ENCODE measurements at regions not wholly inside any gene's neighbourhood (a gene's known extent, or its start where the extent isn't known, plus 50 kb on each side); places are given as distances from the start of the nearest gene placed in this dataset.
"Not testable (repeated sequence)": the region's sequence is repeated elsewhere in the genome, so short reads cannot be mapped to it uniquely, and the experiment has no call there.

GRCh38 chrX:93404121-93404520 lies 269.3 kb downstream of the NAP1L3 start:
- Histone ChIP-seq H3K27me3 (no peaks in the 10 kb centered on the region), H3K4me1 (no peaks in the 10 kb centered on the region), H3K4me3 (no peak overlapping the region), H3K9me3 (peaks cover 0 to 10% (median 0%) of the 10 kb centered on the region in 4 donors), H3K36me3 (no peaks in the 10 kb centered on the region), H3K27ac (no peak overlapping the region)
- WGBS, 2 donors, result 93 to 100% methylated on average over 2 to 3 of the region's 3 CpGs
- DNase-seq, result no peak
- no peak for ATAC-seq (ENCODE audit: low FRiP score in 2 of 2)
- TF ChIP-seq EP300 (IDR thresholded peaks at IDR 0.05) (no peak), POLR2AphosphoS5 (IDR thresholded peaks at IDR 0.05) (no peak), POLR2A (IDR thresholded peaks at IDR 0.05) (no peak), CTCF (IDR thresholded peaks at IDR 0.05) (no peak)

DNA sequence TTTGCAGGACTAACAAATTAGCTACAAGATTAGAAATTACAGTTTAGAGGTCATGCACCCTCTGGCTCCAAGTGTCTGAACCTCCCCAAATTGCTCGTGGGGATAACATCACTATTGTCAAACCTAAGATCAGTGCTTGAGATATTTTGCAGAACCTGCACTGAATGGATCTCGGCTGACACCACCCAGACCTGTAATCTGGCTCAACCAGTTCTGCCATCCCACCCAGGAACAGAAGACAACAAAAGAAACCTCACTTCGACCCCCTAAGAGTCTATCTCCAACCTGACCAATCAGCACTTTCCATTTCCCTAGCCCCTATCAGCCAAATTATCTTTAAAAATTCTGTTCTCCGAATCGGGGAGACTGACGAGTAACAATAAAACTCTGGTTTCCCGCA lies 318.7 kb downstream of the NAP1L3 start:
- DNase-seq, result no peak
- H3K36me3 ChIP-seq, result no peaks in the 10 kb centered on the region
- H3K4me1 ChIP-seq, result no peaks in the 10 kb centered on the region
- ATAC-seq (ENCODE audit: low FRiP score in 2 of 2), result no peak
- H3K9me3 ChIP-seq, result no peaks in the 10 kb centered on the region
- 67 to 68% methylated on average over 6 to 7 of the region's 7 CpGs for WGBS, 2 donors
- H3K27me3 ChIP-seq, result no peaks in the 10 kb centered on the region
- no peak for TF ChIP-seq POLR2A (IDR thresholded peaks at IDR 0.05)
- TF ChIP-seq EP300 (IDR thresholded peaks at IDR 0.05), result no peak
- no peak overlapping the region for H3K4me3 ChIP-seq
- H3K27ac ChIP-seq, result no peak overlapping the region

DNA sequence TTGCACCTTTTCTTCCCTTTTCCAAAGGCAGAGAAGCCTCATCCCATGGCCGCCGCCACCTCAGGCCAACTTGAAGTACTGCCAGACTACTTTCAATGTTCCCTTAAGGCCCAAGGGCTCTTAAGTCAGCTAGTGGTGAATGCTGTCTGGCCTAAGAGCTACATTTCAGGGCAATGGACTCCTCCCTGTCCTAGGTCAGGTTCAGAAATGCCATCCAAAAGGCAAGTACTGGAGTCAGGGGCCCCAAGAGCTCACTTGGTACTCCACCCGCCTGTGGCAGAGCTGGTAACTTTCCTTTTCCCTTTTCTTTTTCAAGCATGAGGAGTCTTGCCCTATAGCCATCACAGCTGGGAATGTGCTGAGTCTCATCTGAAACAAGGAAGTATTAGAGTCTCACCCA lies 327.1 kb downstream of the NAP1L3 start:
- 92 to 100% methylated on average over 2 to 3 of the region's 3 CpGs for WGBS, 2 donors
- peak in 1 of 2 donors; percentile 55 for ATAC-seq (ENCODE audit: low FRiP score in 2 of 2)
- Histone ChIP-seq H3K9me3 (no peaks in the 10 kb centered on the region), H3K4me3 (no peak overlapping the region), H3K4me1 (no peaks in the 10 kb centered on the region), H3K27ac (no peak overlapping the region), H3K36me3 (no peaks in the 10 kb centered on the region), H3K27me3 (no peaks in the 10 kb centered on the region)
- DNase-seq, result no peak
- TF ChIP-seq EP300 (IDR thresholded peaks at IDR 0.05), result no peak
- no peak for TF ChIP-seq POLR2AphosphoS5 (IDR thresholded peaks at IDR 0.05)
- no peak for TF ChIP-seq CTCF (IDR thresholded peaks at IDR 0.05)
- TF ChIP-seq POLR2A (IDR thresholded peaks at IDR 0.05), result no peak

GRCh38 chrX:93344287-93344686 lies 329.1 kb downstream of the NAP1L3 start:
- not testable (repeated sequence) for DNase-seq; H3K27ac ChIP-seq; ATAC-seq (ENCODE audit: low FRiP score in 2 of 2); H3K4me1 ChIP-seq; H3K36me3 ChIP-seq; H3K27me3 ChIP-seq; H3K9me3 ChIP-seq; H3K4me3 ChIP-seq
- WGBS, 2 donors, result 79 to 93% methylated on average over 2 of the region's 2 CpGs

DNA sequence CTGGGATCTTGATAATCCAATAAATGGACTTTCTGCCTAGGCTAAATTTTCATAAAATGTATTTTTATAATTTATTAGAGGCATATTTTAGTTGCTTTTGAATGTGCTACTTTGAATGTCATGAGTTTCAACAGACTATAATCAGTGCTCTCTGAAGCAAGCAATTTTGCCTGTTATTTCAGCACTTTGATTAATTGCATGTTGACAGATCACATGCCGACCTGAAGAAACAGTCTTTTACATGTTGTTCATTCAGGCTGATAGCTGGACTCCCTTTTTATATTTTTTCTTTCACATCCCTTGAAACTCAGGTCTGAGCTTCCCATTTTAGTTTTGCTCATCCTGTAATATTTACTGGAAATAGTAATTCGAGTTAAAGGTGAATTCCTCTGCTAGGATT lies 341.0 kb downstream of the NAP1L3 start:
- H3K36me3 ChIP-seq, result no peaks in the 10 kb centered on the region
- no peak overlapping the region for H3K27ac ChIP-seq
- H3K4me1 ChIP-seq, result no peaks in the 10 kb centered on the region
- H3K27me3 ChIP-seq, result no peaks in the 10 kb centered on the region
- no peak for DNase-seq
- 12 to 35% methylated on average over 2 of the region's 2 CpGs for WGBS, 2 donors
- no peak for ATAC-seq (ENCODE audit: low FRiP score in 2 of 2)
- H3K9me3 ChIP-seq, result no peaks in the 10 kb centered on the region
- TF ChIP-seq CTCF (IDR thresholded peaks at IDR 0.05), result no peak
- TF ChIP-seq POLR2A (IDR thresholded peaks at IDR 0.05), result no peak
- no peak for TF ChIP-seq POLR2AphosphoS5 (IDR thresholded peaks at IDR 0.05)
- TF ChIP-seq EP300 (IDR thresholded peaks at IDR 0.05), result no peak
- H3K4me3 ChIP-seq, result no peak overlapping the region

- ATAC-seq (ENCODE audit: low FRiP score in 2 of 2) (no peak), DNase-seq (no peak)
- Histone ChIP-seq H3K27ac (no peak overlapping the region), H3K4me1 (no peaks in the 10 kb centered on the region), H3K27me3 (no peaks in the 10 kb centered on the region), H3K36me3 (no peaks in the 10 kb centered on the region), H3K9me3 (no peaks in the 10 kb centered on the region), H3K4me3 (no peak overlapping the region)
- TF ChIP-seq POLR2A (IDR thresholded peaks at IDR 0.05) (no peak), EP300 (IDR thresholded peaks at IDR 0.05) (no peak)
- WGBS, 2 donors, result 60 to 68% methylated on average over 1 to 3 of the region's 3 CpGs
These were observed 351.3 kb downstream of the NAP1L3 start for GRCh38 chrX:93322110-93322509.

Measured in upper lobe of left lung (tissue), 6 donors.